A172 (cell line): ENCODE measurements at regions not wholly inside any gene's neighbourhood (a gene's known extent, or its start where the extent isn't known, plus 50 kb on each side); places are given as distances from the start of the nearest gene placed in this dataset.
A peak's percentile ranks its signal among the peaks of the same experiment; 100 is the strongest.
"Not testable (repeated sequence)": the region's sequence is repeated elsewhere in the genome, so short reads cannot be mapped to it uniquely, and the experiment has no call there.

ENCODE experiments used
- DNase-seq: peaks from one replicate; pipeline ENCODE4 v3.0.0-alpha.2; 2015; ENCODE audit warnings: low spot score

DNA sequence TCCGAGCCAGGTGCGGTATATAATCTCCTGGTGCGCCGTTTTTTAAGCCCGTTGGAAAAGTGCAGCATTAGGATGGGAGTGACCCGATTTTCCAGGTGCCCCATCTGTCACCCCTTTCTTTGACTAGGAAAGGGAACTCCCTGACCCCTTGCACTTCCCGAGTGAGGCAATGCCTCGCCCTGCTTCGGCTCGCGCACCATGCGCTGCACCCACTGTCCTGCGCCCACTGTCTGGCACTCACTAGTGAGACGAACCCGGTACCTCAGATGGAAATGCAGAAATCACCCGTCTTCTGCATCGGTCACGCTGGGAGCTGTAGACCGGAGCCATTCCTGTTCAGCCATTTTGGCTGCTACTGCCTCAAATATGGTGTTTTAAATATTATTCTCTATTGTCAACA is 198.0 kb downstream of the MEIS1 start:
- not testable (repeated sequence) for DNase-seq

DNA sequence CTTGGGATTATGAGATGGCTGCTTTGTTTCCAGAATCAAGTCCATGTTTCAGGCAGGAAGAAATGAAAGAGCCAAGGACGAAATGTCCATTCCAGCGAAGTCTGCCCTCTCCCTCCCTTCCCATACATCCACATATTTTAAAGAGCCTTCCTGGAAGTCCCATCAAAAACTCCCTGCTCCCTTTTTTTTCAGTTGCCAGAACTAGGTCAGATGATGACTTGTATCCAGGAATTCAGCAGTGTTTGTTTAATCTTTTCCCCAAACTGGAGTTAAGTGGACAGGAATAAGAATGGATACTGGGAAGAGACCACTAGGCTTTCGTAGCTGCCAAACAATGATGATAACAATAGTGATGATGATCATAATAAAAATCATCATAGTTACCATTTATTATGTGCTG is 198.7 kb downstream of the MEIS1 start:
- no peak for DNase-seq

DNA sequence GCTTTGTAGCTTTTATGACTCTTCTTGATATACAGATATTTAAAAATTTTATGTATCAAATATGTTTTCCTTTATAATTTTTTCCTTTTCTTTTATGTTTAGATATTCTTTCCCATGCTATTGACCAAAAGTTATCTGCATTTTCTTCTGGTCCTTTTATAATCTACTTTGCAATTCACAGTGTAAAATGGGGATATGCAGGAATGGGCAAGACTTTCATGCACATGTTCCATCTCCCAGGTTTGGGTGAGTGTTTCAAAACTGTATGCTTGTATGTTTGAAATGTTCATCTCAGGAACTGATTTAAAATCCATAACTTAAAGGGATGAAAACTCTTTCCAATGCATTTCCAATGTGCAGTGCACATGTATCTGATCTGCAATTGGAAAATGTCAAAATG is 199.9 kb downstream of the MEIS1 start:
- no peak for DNase-seq

DNA sequence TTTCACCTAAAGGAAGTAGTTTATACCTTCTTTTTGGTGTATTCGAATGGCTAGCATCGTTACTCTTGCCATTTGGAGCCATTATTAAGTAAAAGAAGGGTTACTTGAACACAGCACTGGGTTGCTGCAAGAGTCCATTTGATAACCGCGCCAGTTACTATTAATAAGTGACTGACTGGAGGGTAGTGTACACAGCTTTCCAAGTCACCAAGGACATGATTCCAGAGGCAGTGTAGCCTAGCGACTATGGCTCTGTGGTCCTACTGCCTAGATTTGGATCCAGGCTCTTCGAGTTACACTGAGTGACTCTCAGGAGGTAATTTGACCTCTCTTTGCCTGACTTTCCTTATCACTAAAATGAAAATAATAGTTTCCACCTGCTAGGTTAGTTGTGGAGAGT is 206.8 kb downstream of the MEIS1 start:
- no peak for DNase-seq

DNA sequence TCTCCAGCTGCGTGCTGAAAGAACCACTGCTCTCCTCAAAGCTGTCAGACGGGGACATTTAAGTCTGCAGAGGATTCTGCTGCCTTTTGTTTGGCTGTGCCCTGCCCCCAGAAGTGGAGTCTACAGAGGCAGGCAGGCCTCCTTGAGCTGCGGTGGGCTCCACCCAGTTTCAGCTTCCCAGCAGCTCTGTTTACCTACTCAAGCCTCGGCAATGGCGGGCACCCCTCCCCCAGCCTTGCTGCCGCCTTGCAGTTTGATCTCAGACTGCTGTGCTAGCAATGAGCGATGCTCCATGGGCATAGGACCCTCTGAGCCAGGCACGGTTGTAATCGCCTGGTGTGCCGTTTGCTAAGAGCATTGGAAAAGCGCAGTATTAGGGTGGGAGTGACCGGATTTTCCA is 213.2 kb downstream of the MEIS1 start:
- not testable (repeated sequence) for DNase-seq

DNA sequence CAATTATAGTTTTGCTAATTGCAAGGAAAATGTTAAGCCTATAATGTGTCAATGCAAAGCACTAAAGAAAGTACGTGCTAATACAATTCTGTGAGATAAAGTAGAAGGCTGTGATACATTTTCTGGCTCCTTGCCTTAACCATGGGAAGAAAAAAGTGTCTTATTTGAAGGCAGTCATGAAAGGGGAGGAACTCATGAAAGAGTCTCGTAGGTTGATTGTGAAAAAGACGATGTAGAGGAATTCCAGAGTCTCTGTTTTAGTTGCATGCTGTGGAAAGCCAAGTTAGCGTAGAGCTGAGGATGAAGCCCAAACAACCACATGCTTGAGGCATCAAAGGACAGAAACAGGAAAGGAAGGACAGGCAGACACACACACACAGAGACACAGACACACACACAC is 214.1 kb downstream of the MEIS1 start:
- no peak for DNase-seq

DNA sequence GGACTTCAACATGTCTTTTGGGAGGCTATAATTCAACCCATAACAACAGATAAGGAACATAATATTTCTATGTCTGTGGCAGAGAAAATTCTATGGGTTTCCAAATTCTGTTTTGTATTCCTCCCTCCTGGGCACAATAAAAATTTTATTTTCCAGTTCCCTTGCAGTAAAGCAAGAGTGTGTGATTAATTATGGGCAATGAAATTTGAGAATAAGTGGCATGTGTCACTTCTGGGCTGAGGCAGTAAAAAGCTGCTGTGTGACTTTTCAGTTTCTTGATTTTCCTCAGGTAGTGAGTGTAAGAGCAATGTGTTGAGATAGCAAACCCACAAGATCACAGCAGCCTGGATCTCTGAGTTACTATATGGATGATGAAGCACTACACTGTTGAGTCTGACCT is 216.4 kb downstream of the MEIS1 start:
- no peak for DNase-seq

DNA sequence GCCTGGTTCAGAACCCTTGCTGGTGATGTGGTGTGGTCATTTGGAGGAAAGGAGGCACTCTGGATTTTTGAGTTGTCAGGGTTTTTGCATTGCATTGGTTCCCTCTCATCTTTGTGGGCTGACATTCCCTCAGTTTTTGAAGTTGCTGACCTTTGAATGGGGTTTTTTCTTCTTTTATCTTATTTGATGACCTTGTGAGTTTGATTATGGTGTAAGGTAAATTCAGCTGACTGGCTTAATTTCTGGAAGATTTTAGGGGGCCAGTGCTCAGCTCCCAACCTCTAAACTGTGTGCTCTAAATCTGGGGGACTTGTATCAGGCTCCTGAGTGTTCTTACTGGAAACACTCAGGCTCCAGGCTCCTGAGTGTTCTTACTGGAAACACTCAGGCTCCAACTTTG is 225.9 kb downstream of the MEIS1 start:
- DNase-seq, result no peak

DNA sequence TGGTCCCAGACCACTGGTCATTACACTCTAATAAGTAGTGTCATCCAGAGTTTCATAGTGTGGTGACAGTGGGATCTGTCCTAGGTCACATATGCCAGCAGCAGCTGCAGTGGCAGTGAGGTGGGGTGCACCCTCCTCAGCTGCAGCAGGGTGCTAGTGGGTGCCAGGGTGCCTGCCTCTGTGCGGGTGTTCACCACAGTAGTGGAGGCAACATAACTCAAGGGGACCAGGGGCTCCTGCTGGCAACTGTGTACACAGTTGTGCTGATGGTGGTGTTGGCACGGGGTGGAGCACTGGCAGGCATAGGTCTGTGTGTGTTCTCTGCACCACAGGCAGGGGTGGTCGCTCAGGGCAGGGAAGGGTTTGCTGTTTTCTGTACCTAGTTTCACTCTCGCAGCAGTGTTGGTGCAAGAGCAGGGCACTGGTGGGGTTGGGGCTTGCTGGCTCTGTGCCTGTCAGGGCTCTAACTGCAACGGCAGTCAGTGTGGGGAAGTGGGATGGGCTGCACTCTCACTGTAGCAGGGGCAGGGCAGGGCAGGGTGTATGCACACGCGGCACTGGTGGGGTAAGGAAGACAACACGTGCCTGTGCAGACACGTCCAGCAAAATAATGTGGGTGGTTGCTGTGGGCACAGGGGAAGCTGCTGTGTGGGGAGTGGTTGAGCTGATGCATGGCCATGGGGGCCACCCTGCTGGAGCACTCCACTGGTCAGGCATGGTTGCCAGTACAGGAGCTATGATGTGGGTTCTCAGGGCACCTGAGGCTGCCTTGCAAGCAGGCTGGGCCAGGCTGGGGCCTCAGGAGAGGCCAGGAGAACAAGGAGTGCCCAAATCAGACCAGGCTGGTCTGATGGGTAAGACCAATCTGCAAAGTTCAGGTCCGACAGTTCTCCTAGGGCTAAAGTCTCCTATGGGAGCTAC is 226.6 kb downstream of the MEIS1 start:
- no peak for DNase-seq

DNA sequence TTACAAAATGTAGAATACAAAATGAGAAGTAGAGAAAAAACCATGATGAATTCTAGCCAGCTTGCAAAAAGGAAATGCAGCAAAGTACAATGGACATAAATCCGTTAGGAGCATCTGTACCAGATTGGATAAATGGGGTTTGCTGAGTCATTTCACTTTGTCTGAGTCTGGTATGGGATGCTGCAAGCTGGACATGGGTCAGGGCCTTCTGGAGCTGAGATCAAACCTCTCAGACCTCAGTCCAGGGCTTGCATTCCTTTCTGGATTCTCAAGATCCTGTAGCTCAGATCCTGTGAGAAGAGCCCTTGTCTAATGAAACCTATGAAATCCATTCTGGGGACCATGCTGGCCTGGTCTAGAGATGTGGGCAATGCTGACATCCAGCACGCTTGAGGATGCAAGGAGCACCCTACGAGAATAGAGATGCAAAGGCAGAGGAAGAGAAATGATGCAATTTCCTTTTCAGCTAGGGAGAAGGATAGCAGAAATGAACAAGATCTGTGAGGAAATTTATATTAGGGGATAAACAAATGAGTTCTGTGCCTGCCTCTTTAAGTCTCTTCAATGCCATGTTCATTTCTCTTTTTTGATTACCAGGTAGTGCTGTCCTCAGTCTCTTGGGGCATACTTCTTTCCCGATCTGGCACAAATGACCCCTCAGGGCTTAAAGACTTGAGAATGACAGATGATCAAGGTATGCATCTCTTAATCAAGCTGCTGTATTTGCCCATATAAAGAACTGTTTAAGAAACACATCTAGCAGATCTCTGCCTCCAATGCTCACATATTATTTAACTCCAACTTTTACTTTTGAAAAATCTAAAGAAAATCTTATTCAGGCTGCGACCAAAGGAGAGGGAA is 230.4 kb downstream of the MEIS1 start:
- no peak for DNase-seq

DNA sequence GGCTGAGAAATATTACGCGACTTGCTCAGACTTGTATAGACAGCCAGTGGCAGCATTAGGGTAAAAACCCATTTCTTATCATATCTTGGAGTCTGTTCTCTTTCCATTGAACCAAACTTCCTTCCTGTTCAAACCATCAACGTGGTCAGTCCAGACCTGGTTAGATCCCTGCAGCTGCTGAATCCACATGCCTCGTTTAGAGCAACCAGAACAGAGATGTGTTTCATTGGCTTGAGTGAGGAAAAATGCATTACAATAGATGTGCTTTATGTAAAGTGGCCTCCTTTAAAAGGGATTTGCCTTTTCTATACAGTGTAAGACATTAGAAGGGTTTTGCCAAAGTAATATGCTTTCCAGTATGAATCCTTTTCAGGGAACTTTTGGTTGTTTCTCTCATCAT is 232.4 kb downstream of the MEIS1 start:
- no peak for DNase-seq

DNA sequence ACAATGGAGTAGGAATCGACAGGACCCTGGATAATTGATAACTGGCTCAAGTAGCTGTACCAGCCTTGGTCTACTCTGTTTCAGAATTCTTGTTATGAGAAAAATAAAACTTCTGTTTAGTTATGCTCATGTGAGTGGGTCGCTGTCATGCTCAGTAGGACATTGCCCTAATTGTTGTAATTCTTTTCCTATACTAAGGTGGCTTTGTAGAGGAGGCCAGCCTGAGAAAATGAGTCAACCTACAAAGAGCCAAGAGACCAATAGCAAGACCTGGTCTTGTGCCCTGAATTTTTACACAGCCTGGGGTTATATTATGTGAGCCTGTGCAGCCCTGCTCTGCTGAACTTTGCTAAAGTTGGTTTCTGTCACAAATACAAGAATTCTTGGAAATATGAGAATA is 238.4 kb downstream of the MEIS1 start:
- DNase-seq, result no peak

DNA sequence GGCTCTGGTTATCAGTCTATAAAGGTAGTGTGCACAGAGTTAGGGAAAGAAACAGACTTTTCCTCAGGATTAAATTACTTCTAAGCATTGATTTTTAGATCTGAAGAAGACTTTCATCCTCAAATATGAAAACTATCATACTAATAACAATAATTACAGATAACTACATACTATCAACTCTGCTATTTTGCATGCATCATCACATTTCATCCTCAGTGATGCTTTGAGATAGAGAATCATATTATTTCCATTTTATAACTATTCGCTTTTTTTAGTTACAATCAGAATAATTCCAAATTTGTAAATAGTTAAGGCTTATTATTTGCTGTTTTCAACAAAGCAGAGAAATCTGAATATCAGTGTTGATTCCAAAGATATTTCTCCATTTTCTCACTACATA is 239.2 kb downstream of the MEIS1 start:
- no peak for DNase-seq

DNA sequence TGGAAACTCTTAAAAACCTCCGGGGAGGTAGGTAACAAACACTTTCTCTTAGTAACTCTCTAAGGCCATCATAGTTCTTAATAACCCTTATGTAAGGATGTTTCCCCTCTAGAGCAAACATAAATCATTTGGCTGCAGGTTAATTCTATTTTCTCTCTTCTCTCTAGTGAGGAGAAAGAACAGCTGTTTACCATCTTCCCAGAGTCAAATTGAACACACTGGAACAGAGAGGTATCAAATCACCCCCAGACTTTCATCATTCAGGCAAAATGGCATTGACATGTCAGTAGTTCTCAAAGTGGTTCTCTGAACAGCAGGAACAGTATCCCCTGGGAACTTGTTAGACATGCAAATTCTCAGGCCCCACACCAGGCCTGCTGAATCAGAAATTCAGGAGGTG is 240.7 kb downstream of the MEIS1 start:
- no peak for DNase-seq

DNA sequence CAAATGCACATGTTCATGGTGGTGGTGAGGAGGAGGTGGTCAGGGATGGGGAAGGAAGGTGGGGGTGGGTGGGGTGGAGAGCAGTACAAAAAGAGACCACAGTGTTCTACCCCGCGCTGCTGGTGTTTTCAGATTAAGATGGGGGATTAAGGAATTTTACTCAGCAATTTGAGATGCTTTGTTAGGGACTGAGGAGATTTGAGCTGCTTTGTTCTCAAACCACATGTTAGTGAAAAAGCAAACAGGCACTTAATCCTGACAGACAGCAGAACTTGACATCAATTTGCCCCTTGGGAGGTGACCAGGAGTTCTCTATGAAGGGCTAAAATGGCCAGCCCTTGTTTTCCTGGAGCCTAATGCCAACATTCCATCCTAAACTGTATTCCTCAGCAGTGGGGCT is 244.5 kb downstream of the MEIS1 start:
- no peak for DNase-seq

DNA sequence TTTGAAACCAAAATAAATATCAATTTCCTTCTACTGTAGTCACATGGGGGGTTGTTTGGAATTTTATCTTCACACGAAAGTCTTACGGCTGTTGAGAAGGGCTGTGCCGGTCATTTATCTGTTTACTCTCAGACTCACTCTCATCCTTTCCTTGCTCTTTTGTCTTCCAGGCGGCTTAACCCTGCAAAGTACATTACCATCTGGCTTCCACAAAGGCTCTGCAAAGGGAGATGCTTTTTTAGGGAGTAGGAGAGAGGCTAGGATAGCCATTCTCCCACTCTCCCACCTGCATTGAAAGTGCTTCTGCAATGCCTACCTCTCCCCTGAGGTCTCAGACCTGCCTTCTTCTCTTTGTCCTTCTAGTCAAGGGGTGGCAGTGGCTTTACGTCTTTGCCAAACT is 247.6 kb downstream of the MEIS1 start:
- no peak for DNase-seq

DNA sequence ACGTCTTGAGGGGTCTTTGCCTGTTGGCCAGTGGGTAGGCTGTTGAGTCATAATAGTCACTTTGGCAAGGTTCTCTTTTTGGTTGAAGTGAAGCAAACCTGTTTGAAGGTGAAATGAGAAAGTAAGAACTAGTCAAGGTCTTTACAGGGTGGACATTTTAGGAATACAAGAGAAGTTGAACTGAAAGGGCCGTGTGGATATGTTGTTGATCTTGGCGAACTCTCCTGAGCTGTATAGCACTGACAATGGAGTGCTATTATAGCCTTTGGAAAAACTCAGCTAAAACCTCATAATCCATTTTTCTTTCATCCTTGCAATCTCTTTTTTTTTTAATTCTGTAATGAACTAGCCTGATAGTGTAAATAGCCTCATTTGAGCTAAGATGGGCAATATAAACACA is 248.1 kb downstream of the MEIS1 start:
- no peak for DNase-seq

DNA sequence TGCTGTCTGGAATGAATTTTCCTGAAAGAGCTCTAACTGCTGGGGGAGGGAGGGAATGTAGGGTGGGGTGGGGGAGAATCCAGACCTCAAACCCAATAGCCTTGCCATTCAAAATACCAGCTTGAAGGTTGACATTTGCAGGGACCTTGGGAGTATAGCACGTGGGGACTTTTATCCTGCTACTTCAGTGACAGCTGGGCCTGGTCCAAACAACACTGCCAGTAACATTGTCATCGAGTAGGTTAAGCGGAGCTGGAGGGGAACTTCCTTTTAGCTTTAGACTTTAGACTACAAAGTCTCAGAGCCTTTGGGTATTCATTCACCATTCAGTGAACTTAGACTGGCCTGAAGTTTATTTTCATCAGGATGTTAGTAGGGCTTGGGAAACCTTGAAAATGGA is 248.7 kb downstream of the MEIS1 start:
- DNase-seq, result no peak

DNA sequence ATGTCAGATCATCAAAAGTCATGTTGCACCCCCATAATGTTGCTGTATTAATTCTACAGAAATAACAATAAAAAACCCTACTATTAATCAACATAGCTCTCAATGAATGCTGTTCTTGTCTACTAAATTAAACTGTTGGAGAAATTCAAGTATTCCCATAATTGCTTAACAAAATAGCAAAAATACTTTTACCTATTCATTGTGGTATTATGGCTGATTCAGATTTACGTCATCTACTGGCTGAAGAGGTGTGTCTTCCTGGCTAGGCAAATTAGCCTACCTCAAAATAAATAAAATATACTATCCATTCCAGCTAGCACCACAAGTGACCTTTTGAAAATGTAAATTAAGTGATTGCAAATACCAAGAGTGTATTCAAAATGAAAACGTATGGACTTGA is 249.4 kb downstream of the MEIS1 start:
- DNase-seq, result no peak

DNA sequence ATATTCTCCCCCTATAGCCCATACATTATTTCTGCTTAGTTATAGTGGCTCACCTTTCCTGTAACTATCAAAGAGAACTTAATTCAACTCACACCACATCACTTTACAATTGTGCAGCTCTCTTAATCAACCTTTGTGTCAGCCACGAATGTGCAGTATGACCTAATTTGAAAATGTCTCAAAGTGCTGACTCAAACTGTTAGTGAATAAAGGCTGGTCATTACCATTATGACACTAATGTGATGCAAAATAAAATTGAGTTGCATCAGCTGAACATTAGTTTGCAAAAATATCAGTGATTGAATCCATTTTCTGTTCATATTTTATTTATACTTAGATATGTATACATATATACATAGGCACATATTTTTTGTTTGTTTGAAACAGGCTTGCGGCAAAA is 251.8 kb downstream of the MEIS1 start:
- DNase-seq, result peak; percentile 40

DNA sequence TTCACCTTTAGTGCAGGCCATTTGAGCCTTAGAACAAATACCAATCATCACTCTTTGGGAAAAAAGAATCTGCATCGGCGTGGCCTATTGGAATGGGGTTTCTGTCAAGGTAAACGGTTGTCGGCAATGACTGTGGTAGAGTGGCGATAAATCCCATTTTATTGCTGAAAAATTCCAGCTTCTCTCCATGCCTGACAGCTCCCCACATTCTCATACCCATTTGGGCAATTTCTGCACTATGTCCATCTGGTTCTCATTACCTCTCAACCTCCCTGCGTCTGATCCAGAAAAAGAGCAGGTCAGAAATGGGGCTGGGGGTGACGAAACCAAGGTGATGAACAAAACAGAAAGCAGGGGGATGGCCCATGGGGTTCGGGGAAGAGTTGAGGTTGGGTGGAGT is 254.0 kb downstream of the MEIS1 start:
- peak; percentile 47 for DNase-seq

DNA sequence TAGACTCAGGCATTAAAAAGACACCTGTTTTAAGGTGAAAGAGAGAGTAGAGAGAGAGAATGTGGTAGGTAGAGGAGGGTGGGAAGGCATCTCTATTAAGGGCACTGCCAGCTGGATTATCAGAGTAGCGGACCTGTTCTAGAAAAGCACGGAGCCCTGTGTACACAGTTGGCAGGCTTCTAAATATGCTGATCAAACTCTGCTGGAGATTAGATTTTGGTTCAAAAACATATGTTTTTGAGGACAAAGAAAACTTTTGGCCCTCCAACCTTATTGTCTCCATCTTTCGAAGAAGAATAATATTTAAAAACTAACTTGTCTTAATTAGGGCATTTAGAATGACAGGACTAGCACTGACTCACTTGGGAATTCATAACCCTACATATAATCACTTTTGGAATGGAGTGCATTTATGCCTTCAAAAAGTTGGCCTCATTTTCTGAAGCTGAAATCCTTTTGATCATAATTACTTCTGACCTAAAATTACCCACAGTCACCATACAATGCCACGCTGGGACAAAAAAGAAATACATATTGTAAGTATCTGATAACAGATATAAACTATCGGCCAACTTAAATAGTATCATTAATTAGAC is 254.6 kb downstream of the MEIS1 start:
- DNase-seq, result peak; percentile 33
